Brain microvascular endothelial cell (primary cell): ENCODE measurements at regions not wholly inside any gene's neighbourhood (a gene's known extent, or its start where the extent isn't known, plus 50 kb on each side); places are given as distances from the start of the nearest gene placed in this dataset.

Experiments used
- DNase-seq: peaks from one replicate; pipeline ENCODE4 v3.0.0-alpha.2; 2020
- H3K27ac ChIP-seq: fragments of 250-450 bp; sonication (Bioruptor Pico); 2 replicates; pipeline ENCODE4 v1.5.1; 2020; ENCODE audit warnings: mild to moderate bottlenecking, moderate library complexity
- H3K27me3 ChIP-seq: fragments of 250-450 bp; sonication (Bioruptor Pico); replicated peaks from 2 replicates; pipeline ENCODE4 v1.5.1; 2020; ENCODE audit warnings: mild to moderate bottlenecking
- H3K36me3 ChIP-seq: fragments of 250-450 bp; sonication (Bioruptor Pico); replicated peaks from 2 replicates; pipeline ENCODE4 v1.5.1; 2020; ENCODE audit warnings: mild to moderate bottlenecking
- H3K4me3 ChIP-seq: 2 replicates; pipeline ENCODE4 v1.5.1; 2011; ENCODE audit warnings: low read depth, mild to moderate bottlenecking, control low read depth, low read length, moderate library complexity
- CTCF ChIP-seq: IDR thresholded peaks from 2 replicates; pipeline ENCODE4 v1.5.1; 2011; ENCODE audit warnings: low read depth, mild to moderate bottlenecking, moderate library complexity, low read length, control low read depth, inconsistent platforms; ENCODE audit errors: missing control alignments
- in situ Hi-C: cut with HindIII; loops from 2 replicates; pipeline ENCODE4 v1.10.0; 2017; ENCODE audit warnings: low sequenced_read_pairs, low pct_ligation_motif_present

GRCh38 chr10:21197838-21198237, 300.7 kb upstream of the NEBL start:
- Histone ChIP-seq H3K36me3 (no peaks in the 10 kb centered on the region), H3K27ac (no peak overlapping the region), H3K27me3 (no peaks in the 10 kb centered on the region), H3K4me3 (no peak overlapping the region)
- in situ Hi-C loops: no loop called here
- no peak for TF ChIP-seq CTCF
- DNase-seq: no peak

- no peak for DNase-seq
- Histone ChIP-seq H3K27ac (no peak overlapping the region), H3K4me3 (no peak overlapping the region), H3K36me3 (no peaks in the 10 kb centered on the region), H3K27me3 (no peaks in the 10 kb centered on the region)
- no peak for TF ChIP-seq CTCF
- in situ Hi-C loops: no loop called here
Measured at GRCh38 chr10:21196822-21197395, 299.8 kb upstream of the NEBL start.

GRCh38 chr10:21195252-21195651, 298.1 kb upstream of the NEBL start:
- in situ Hi-C loops: no loop called here
- no peak overlapping the region for H3K4me3 ChIP-seq
- TF ChIP-seq CTCF: no peak
- DNase-seq: no peak
- no peak overlapping the region for H3K27ac ChIP-seq
- no peaks in the 10 kb centered on the region for H3K27me3 ChIP-seq
- no peaks in the 10 kb centered on the region for H3K36me3 ChIP-seq

- Histone ChIP-seq H3K4me3 (no peak overlapping the region), H3K27ac (no peak overlapping the region), H3K27me3 (no peaks in the 10 kb centered on the region), H3K36me3 (no peaks in the 10 kb centered on the region)
- in situ Hi-C loops: no loop called here
- TF ChIP-seq CTCF: no peak
- no peak for DNase-seq
Measured at GRCh38 chr10:21194510-21194993, 297.4 kb upstream of the NEBL start.

GRCh38 chr10:21193196-21193595, 296.1 kb upstream of the NEBL start:
- Histone ChIP-seq H3K36me3 (no peaks in the 10 kb centered on the region), H3K27ac (no peak overlapping the region), H3K27me3 (no peaks in the 10 kb centered on the region), H3K4me3 (no peak overlapping the region)
- DNase-seq: no peak
- in situ Hi-C loops: no loop called here
- TF ChIP-seq CTCF: no peak

GRCh38 chr10:21191512-21191911, 294.4 kb upstream of the NEBL start:
- Histone ChIP-seq H3K36me3 (no peaks in the 10 kb centered on the region), H3K27ac (no peak overlapping the region), H3K4me3 (no peak overlapping the region), H3K27me3 (no peaks in the 10 kb centered on the region)
- TF ChIP-seq CTCF: no peak
- in situ Hi-C loops: no loop called here
- DNase-seq: no peak
